Heart right ventricle (tissue), 16 donors: ENCODE measurements at regions not wholly inside any gene's neighbourhood (a gene's known extent, or its start where the extent isn't known, plus 50 kb on each side); places are given as distances from the start of the nearest gene placed in this dataset.

Source experiments
- ATAC-seq, 8 donors: fragments of 200-7000 bp; cut with Tn5 transposase; one replicate each; pipeline ENCODE4 v1.9.1; 2020; ENCODE audit warnings: mild to moderate bottlenecking in 8 of 8, moderate library complexity in 8 of 8, moderate number of reproducible peaks in 1 of 8
- DNase-seq, 2 donors: peaks; one replicate each; pipeline ENCODE4 v3.0.0-alpha.2; 2020
- H3K27ac ChIP-seq, 10 donors: fragments of 200-600 bp; sonication (generic) in 2 of 10; one replicate each; pipeline versions ENCODE4 v1.5.0 to v1.8.0; 2020 to 2022; ENCODE audit warnings: mild to moderate bottlenecking in 3 of 10
- H3K27me3 ChIP-seq, 7 donors: fragments of 200-600 bp; one replicate each; pipeline ENCODE4 v1.8.0; 2021 to 2022; ENCODE audit warnings: mild to moderate bottlenecking in 2 of 7
- H3K36me3 ChIP-seq, 9 donors: fragments of 200-600 bp; sonication (generic) in 1 of 9; one replicate each; pipeline versions ENCODE4 v1.5.0 to v1.8.0; 2020 to 2022; ENCODE audit warnings: mild to moderate bottlenecking in 2 of 9
- H3K4me1 ChIP-seq, 9 donors: fragments of 200-600 bp; sonication (generic) in 1 of 9; one replicate each; pipeline versions ENCODE4 v1.5.0 to v1.8.0; 2020 to 2022; ENCODE audit warnings: mild to moderate bottlenecking in 4 of 9
- H3K4me3 ChIP-seq, 10 donors: fragments of 200-600 bp; sonication (generic) in 2 of 10; one replicate each; pipeline versions ENCODE4 v1.5.0 to v1.8.0; 2020 to 2022; ENCODE audit warnings: mild to moderate bottlenecking in 7 of 10, moderate library complexity in 2 of 10
- H3K9me3 ChIP-seq, 11 donors: fragments of 200-600 bp in 10 of 11; sonication (generic) in 2 of 11; one replicate each; pipeline versions ENCODE4 v1.5.0 to v1.8.0; 2013 to 2022; ENCODE audit warnings: mild to moderate bottlenecking in 2 of 11, control low read depth in 1 of 11, moderate library complexity in 1 of 11
- WGBS, 2 donors: extraction: QIAGEN DNeasy Blood & Tissue Kit; methylation state at CpG; one replicate each; pipeline ENCODE4 v1.1.7; 2013; ENCODE audit warnings: inconsistent platforms in 1 of 2; 5-methylcytosine and 5-hydroxymethylcytosine counted together
- intact Hi-C, 10 donors: fragments of 100-400 bp; cut with DNase I; formaldehyde crosslinking; loops; one replicate each; pipeline versions ENCODE4 v1.11.1 to v1.14.2; 2022
- TF ChIP-seq, protein P1 (sequence below), 9 donors: fragments of 200-600 bp; sonication (generic) in 2 of 9; IDR thresholded peaks; one replicate each; pipeline versions ENCODE4 v1.5.0 to v1.8.0; 2021 to 2022; ENCODE audit warnings: antibody characterized with exemption in 9 of 9, mild to moderate bottlenecking in 5 of 9, moderate library complexity in 1 of 9
- donor health status: Arrhythmogenic right ventricular cardiomyopathy.
- donor health status: ischemic (EF 13 %, LVEDD 7.1; RV severe dilation, severe dysfunction).
- donor health status: healthy with polysubstance abuse.
- donor health status: DM: no; HTN: yes; CAD: no.
- donor health status: DM: no; HTN: no; CAD: no.
- donor health status: ischemic (EF 25% LVEDD 6.9; RV normal size, moderate dysfunction).
- donor health status: ischemic (EF 25% LVEDD 5.7; RV mildly dilated, moderate dysfunction).
- donor health status: healthy.
- donor health status: DM: yes; HTN: yes; CAD: no.
- donor health status: Ischemic cardiomyopathy.
- donor health status: ischemic (EF 35%, LVEDD 5.7; RV mildly dilated, moderate dysfunction).
- donor health status: nonischemic (EF 11% LVEDD 7.7; RV severe dilation, severe dysfunction).
- donor health status: DM: yes; HTN: yes; CAD: no.
- donor health status: PGD.
- donor health status: ischemic (EF 29% LVEDD 5.4; RV normal size, mild dysfunction).
- donor health status: nonischemic (EF 23%, LVEDD 6.1; RV moderate dilation, normal function).

DNA sequence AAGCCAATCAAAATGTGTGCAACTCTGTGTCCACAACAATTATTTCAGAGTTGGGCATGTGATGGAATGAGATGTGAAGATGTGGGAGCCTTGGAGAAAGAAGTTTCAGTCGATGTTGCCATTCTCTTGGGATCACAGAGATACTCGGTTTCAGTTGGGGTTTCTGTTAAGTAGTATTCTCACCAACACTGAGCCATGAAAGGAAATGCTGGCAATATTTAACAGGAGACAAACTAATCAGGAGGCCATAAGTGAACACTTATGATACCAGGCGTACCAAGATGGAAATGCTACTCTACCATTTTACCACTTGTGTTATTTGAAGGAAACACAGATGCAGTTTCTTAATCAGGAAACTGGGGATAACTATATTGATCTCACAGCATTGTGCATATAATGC lies 53.3 kb upstream of the NUDT7 start:
- no peaks in the 10 kb centered on the region for H3K36me3 ChIP-seq
- H3K9me3 ChIP-seq, result no peaks in the 10 kb centered on the region
- ATAC-seq, result no peak
- H3K4me3 ChIP-seq, result no peak overlapping the region
- peaks cover 0 to 34% (median 5%) of the 10 kb centered on the region in 7 donors for H3K27me3 ChIP-seq
- no peaks in the 10 kb centered on the region for H3K4me1 ChIP-seq
- intact Hi-C loops, result loop anchor here in 1 of 10 donors (10.0 kb wide), 1 partner anchor 434 kb away; no protein-coding TSS in a partner anchor
- TF ChIP-seq, protein P1, sequence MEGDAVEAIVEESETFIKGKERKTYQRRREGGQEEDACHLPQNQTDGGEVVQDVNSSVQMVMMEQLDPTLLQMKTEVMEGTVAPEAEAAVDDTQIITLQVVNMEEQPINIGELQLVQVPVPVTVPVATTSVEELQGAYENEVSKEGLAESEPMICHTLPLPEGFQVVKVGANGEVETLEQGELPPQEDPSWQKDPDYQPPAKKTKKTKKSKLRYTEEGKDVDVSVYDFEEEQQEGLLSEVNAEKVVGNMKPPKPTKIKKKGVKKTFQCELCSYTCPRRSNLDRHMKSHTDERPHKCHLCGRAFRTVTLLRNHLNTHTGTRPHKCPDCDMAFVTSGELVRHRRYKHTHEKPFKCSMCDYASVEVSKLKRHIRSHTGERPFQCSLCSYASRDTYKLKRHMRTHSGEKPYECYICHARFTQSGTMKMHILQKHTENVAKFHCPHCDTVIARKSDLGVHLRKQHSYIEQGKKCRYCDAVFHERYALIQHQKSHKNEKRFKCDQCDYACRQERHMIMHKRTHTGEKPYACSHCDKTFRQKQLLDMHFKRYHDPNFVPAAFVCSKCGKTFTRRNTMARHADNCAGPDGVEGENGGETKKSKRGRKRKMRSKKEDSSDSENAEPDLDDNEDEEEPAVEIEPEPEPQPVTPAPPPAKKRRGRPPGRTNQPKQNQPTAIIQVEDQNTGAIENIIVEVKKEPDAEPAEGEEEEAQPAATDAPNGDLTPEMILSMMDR (IDR thresholded peaks at IDR 0.05), result no peak
- WGBS, 2 donors, result 56 to 61% methylated on average over 3 of the region's 3 CpGs
- DNase-seq, result no peak
- H3K27ac ChIP-seq, result no peak overlapping the region
